HepG2 (cell line): ENCODE measurements at regions not wholly inside any gene's neighbourhood (a gene's known extent, or its start where the extent isn't known, plus 50 kb on each side); places are given as distances from the start of the nearest gene placed in this dataset.

Experiments
- ARHGAP35 ChIP-seq: sonication (generic); formaldehyde crosslinking; IDR thresholded peaks from 2 replicates; pipeline ENCODE4 v1.9.0; 2022; ENCODE audit warnings: mild to moderate bottlenecking, inconsistent platforms, moderate library complexity, missing genetic modification reagents, borderline replicate concordance
- CEBPB ChIP-seq: IDR thresholded peaks from 2 replicates; pipeline ENCODE4 v1.6.1; 2011; ENCODE audit warnings: low read depth, low read length, improper control_type of control experiment, borderline replicate concordance
- DNMT1 ChIP-seq: sonication (generic); formaldehyde crosslinking; IDR thresholded peaks from 2 replicates; pipeline ENCODE4 v1.5.1; 2020; ENCODE audit warnings: mild to moderate bottlenecking, missing genetic modification reagents
- MXD4 ChIP-seq: IDR thresholded peaks from 2 replicates; pipeline ENCODE4 v1.6.1; 2016; ENCODE audit warnings: mild to moderate bottlenecking, missing biosample characterization, missing genetic modification reagents
- RBAK ChIP-seq: sonication (generic); formaldehyde crosslinking; IDR thresholded peaks from 2 replicates; pipeline ENCODE4 v1.5.1; 2020; ENCODE audit warnings: mild to moderate bottlenecking, missing genetic modification reagents
- SATB2 ChIP-seq: sonication (generic); formaldehyde crosslinking; IDR thresholded peaks from 2 replicates; pipeline ENCODE4 v1.5.0; 2020; ENCODE audit warnings: missing genetic modification reagents
- SKI ChIP-seq: fragments of 450-650 bp; IDR thresholded peaks from one replicate; pipeline ENCODE4 v1.6.1; 2018; ENCODE audit warnings: mild to moderate bottlenecking; ENCODE audit not compliant: partially characterized antibody
- SP5 ChIP-seq: IDR thresholded peaks from 2 replicates; pipeline ENCODE4 v1.6.1; 2016; ENCODE audit warnings: low read depth, borderline replicate concordance
- SPEN ChIP-seq: sonication (generic); formaldehyde crosslinking; IDR thresholded peaks from 2 replicates; pipeline ENCODE4 v1.5.1; 2020; ENCODE audit warnings: low read depth, mild to moderate bottlenecking, missing genetic modification reagents
- SRY ChIP-seq: sonication (generic); formaldehyde crosslinking; IDR thresholded peaks from 2 replicates; pipeline ENCODE4 v1.8.0; 2022; ENCODE audit warnings: mild to moderate bottlenecking, missing genetic modification reagents
- YEATS2 ChIP-seq: sonication (generic); formaldehyde crosslinking; IDR thresholded peaks from 2 replicates; pipeline ENCODE4 v1.4.0; 2020; ENCODE audit warnings: missing genetic modification reagents, borderline replicate concordance
- ZFP41 ChIP-seq: sonication (generic); formaldehyde crosslinking; IDR thresholded peaks from 2 replicates; pipeline ENCODE4 v1.4.0; 2020; ENCODE audit warnings: mild to moderate bottlenecking, missing genetic modification reagents, borderline replicate concordance
- ZNF367 ChIP-seq: sonication (generic); formaldehyde crosslinking; IDR thresholded peaks from 2 replicates; pipeline ENCODE4 v1.4.0; 2020; ENCODE audit warnings: missing genetic modification reagents, borderline replicate concordance
- ZNF7 ChIP-seq: IDR thresholded peaks from 2 replicates; pipeline ENCODE4 v1.6.1; 2016; ENCODE audit warnings: missing biosample characterization, missing genetic modification reagents
- ZNF773 ChIP-seq: sonication (generic); formaldehyde crosslinking; IDR thresholded peaks from 2 replicates; pipeline ENCODE4 v1.4.0; 2020; ENCODE audit warnings: missing genetic modification reagents, borderline replicate concordance
- ZSCAN22 ChIP-seq: sonication (generic); formaldehyde crosslinking; IDR thresholded peaks from 2 replicates; pipeline ENCODE4 v1.4.0; 2020; ENCODE audit warnings: mild to moderate bottlenecking, missing genetic modification reagents
- TF ChIP-seq, protein P1 (sequence below): sonication (generic); formaldehyde crosslinking; IDR thresholded peaks from 2 replicates; pipeline ENCODE4 v1.4.0; 2020; ENCODE audit warnings: mild to moderate bottlenecking, missing genetic modification reagents
- TF ChIP-seq, protein P2 (sequence below): sonication (generic); formaldehyde crosslinking; IDR thresholded peaks from 2 replicates; pipeline ENCODE4 v1.8.1; 2023; ENCODE audit warnings: missing genetic modification reagents, mild to moderate bottlenecking, borderline replicate concordance
- TF ChIP-seq, protein P3 (sequence below): sonication (generic); formaldehyde crosslinking; IDR thresholded peaks from 2 replicates; pipeline ENCODE4 v1.8.0; 2022; ENCODE audit warnings: mild to moderate bottlenecking, missing genetic modification reagents, borderline replicate concordance
- TF ChIP-seq, protein P4 (sequence below): sonication (generic); formaldehyde crosslinking; IDR thresholded peaks from 2 replicates; pipeline ENCODE4 v1.4.0; 2020; ENCODE audit warnings: missing genetic modification reagents
- TF ChIP-seq, protein P5 (sequence below): sonication (generic); formaldehyde crosslinking; IDR thresholded peaks from 2 replicates; pipeline ENCODE4 v1.4.0; 2020; ENCODE audit warnings: missing genetic modification reagents, low read depth, mild to moderate bottlenecking, borderline replicate concordance
- TF ChIP-seq, protein P6 (sequence below): sonication (generic); formaldehyde crosslinking; IDR thresholded peaks from 2 replicates; pipeline ENCODE4 v1.8.0; 2022; ENCODE audit warnings: missing genetic modification reagents, mild to moderate bottlenecking, borderline replicate concordance

DNA sequence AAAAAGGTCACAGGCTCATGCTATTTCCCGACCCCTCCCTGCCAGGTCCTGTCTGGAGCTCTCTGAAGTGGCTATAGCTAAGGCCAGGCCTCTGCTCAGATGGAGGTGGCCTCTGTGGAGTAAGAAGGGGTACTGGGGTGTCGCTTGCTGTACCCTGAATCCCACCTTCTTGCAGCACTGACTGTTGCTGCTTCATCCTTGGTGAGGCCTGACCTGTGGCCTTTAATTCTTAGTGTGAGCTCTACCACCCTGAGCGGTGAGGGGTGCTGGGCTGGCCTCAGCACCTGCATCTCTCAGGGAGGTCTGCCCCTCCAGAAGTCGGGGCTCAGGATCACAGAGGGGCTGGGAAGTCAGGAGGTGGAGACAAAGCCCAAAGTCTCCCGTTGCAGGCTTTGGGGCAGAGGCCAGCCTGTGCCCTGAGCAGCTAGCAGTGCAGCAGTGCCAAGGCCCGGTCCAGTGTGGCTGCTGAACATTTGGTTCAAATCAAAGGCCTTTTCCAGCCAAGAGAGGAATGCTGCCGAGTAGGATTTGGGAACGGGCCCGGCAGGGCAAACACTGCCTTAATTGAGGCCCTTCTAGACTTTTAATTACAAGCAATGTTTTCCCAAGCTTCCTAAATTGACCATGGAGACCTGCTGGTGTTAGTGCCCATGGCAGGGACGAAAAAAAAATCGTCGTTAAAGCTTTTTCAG is 133.5 kb upstream of the HAAO start (continued):
- TF ChIP-seq, protein P1, sequence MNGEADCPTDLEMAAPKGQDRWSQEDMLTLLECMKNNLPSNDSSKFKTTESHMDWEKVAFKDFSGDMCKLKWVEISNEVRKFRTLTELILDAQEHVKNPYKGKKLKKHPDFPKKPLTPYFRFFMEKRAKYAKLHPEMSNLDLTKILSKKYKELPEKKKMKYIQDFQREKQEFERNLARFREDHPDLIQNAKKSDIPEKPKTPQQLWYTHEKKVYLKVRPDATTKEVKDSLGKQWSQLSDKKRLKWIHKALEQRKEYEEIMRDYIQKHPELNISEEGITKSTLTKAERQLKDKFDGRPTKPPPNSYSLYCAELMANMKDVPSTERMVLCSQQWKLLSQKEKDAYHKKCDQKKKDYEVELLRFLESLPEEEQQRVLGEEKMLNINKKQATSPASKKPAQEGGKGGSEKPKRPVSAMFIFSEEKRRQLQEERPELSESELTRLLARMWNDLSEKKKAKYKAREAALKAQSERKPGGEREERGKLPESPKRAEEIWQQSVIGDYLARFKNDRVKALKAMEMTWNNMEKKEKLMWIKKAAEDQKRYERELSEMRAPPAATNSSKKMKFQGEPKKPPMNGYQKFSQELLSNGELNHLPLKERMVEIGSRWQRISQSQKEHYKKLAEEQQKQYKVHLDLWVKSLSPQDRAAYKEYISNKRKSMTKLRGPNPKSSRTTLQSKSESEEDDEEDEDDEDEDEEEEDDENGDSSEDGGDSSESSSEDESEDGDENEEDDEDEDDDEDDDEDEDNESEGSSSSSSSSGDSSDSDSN: no peak; the same call in 1 of the 2 replicates
- TF ChIP-seq, protein P2, sequence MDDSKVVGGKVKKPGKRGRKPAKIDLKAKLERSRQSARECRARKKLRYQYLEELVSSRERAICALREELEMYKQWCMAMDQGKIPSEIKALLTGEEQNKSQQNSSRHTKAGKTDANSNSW (CRISPR knock-in tag): 0 out of 2 replicates have a peak, but pooled peaks have one; percentile 90
- no peak for TF ChIP-seq ZFP41 (CRISPR knock-in tag)
- TF ChIP-seq, protein P3, sequence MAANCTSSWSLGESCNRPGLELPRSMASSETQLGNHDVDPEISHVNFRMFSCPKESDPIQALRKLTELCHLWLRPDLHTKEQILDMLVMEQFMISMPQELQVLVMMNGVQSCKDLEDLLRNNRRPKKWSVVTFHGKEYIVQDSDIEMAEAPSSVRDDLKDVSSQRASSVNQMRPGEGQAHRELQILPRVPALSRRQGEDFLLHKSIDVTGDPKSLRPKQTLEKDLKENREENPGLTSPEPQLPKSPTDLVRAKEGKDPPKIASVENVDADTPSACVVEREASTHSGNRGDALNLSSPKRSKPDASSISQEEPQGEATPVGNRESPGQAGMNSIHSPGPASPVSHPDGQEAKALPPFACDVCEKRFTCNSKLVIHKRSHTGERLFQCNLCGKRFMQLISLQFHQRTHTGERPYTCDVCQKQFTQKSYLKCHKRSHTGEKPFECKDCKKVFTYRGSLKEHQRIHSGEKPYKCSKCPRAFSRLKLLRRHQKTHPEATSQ (CRISPR knock-in tag): no peak
- TF ChIP-seq SATB2 (CRISPR knock-in tag): 0 out of 2 replicates have a peak, but pooled peaks have one; percentile 67
- TF ChIP-seq ZNF773 (CRISPR knock-in tag): no peak
- TF ChIP-seq RBAK (CRISPR knock-in tag): no peak; the same call in 1 of the 2 replicates
- TF ChIP-seq, protein P4, sequence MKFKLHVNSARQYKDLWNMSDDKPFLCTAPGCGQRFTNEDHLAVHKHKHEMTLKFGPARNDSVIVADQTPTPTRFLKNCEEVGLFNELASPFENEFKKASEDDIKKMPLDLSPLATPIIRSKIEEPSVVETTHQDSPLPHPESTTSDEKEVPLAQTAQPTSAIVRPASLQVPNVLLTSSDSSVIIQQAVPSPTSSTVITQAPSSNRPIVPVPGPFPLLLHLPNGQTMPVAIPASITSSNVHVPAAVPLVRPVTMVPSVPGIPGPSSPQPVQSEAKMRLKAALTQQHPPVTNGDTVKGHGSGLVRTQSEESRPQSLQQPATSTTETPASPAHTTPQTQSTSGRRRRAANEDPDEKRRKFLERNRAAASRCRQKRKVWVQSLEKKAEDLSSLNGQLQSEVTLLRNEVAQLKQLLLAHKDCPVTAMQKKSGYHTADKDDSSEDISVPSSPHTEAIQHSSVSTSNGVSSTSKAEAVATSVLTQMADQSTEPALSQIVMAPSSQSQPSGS (CRISPR knock-in tag): peak; percentile 9; the same call in 1 of the 2 replicates
- no peak for TF ChIP-seq MXD4 (CRISPR knock-in tag)
- peak; percentile 6; the same call in 1 of the 2 replicates for TF ChIP-seq SP5 (CRISPR knock-in tag)
- no peak for TF ChIP-seq SPEN (CRISPR knock-in tag)
- TF ChIP-seq ZNF367 (CRISPR knock-in tag): no peak
- TF ChIP-seq ZSCAN22: no peak
- 0 out of 2 replicates have a peak, but pooled peaks have one; percentile 15 for TF ChIP-seq DNMT1 (CRISPR knock-in tag)
- TF ChIP-seq SRY: 0 out of 2 replicates have a peak, but pooled peaks have one; percentile 48
- no peak for TF ChIP-seq ARHGAP35 (CRISPR knock-in tag)
- TF ChIP-seq SKI: no peak
- TF ChIP-seq, protein P5, sequence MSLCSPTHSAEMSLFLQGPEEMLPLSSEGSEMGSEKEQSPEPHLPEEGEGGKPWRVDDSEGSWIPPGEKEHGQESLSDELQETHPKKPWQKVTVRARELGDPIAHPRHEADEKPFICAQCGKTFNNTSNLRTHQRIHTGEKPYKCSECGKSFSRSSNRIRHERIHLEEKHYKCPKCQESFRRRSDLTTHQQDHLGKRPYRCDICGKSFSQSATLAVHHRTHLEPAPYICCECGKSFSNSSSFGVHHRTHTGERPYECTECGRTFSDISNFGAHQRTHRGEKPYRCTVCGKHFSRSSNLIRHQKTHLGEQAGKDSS (CRISPR knock-in tag): 0 out of 2 replicates have a peak, but pooled peaks have one; percentile 11
- TF ChIP-seq CEBPB: no peak
- TF ChIP-seq ZNF7 (CRISPR knock-in tag): no peak
- TF ChIP-seq, protein P6, sequence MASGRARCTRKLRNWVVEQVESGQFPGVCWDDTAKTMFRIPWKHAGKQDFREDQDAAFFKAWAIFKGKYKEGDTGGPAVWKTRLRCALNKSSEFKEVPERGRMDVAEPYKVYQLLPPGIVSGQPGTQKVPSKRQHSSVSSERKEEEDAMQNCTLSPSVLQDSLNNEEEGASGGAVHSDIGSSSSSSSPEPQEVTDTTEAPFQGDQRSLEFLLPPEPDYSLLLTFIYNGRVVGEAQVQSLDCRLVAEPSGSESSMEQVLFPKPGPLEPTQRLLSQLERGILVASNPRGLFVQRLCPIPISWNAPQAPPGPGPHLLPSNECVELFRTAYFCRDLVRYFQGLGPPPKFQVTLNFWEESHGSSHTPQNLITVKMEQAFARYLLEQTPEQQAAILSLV: peak; percentile 31
- TF ChIP-seq YEATS2 (CRISPR knock-in tag): no peak; the same call in 1 of the 2 replicates
